NCI-H524 (cell line): ENCODE measurements at regions not wholly inside any gene's neighbourhood (a gene's known extent, or its start where the extent isn't known, plus 50 kb on each side); places are given as distances from the start of the nearest gene placed in this dataset.

Experiments
- DNase-seq, 2 experiments: peaks; one replicate each; lab custom pipeline; 2025; lab: John Stamatoyannopoulos, UW

- DNase-seq = no peak
Measured at GRCh38 chr6:150537893-150538292, 61.8 kb upstream of the PLEKHG1 start.

DNA sequence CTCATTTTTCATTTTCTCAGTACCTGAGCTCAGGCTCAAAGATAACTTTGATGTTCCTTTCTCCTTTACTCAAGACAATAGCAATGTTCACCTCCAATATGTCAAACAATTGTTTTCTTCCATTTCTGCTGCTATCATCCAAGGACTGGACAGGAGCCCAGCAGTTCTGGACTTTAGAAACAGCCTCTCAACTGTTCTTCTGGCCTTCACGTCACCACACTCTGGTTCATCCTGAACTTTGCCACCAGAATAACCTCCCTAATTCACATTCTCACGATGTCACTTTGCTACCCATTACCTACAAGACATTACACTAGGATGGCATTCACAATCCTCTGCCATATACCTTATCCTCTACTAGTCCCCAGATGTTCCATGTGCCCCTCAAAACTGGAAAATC lies 60.6 kb upstream of the PLEKHG1 start:
- DNase-seq = no peak

DNA sequence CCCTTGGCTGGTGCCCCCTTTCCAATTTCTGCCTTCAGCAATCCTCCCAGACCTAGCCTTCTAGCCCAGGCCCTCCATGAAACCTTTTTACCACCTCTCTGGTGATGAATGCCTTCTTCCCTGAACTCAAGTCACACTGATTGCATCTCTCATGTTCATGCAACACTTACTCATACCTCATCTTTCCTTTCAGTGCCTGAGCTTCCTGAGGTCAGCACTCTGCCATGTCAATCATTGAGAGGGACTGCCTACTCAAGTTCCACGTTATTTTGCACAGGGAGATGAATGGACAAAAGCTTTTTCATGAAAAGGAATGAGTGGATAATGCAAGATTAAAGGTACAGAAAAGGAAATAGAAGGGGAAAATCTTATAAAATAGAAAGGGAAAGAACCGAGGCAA lies 60.1 kb upstream of the PLEKHG1 start:
- no peak for DNase-seq

- no peak for DNase-seq
Measured at GRCh38 chr6:150541576-150541975, 58.1 kb upstream of the PLEKHG1 start.

DNA sequence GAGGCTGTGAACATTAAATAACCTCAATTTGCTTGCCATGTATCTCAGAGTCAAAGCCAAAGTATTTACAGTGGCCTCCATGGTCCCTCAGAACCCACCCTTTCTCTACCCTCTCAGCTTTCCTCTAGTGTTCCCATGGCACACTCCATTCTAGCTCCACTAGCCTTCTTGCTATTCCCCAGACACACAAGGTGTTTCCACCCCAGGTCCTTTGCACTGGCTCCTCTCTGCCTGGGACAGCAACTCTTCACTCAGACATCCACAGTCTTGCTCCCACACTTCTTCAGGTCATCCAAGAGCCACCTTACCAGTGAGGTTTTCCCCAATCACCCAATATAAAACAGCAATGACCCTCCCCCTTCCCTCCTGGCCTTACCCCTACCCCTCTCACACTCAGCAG lies 56.5 kb upstream of the PLEKHG1 start:
- no peak for DNase-seq

DNA sequence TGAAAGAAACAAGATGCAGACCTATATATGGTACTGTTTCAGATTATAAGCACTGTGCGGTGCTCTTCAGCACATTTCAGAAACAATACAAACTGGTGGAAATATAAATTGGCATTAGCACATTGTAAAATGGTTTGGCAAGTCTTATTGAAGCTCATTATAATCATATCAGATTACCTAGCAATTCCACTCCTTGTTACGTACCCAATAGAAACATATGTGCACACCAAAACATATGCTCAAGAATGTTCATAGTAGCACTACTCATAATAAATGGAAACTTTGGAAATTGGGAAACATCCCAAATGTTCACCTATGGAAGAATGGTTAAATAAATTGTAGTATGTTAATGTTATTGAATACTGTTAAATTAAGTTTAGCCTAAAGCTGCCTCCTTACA lies 54.9 kb upstream of the PLEKHG1 start:
- peak in 1 of 2 experiments; percentile 30 for DNase-seq

DNA sequence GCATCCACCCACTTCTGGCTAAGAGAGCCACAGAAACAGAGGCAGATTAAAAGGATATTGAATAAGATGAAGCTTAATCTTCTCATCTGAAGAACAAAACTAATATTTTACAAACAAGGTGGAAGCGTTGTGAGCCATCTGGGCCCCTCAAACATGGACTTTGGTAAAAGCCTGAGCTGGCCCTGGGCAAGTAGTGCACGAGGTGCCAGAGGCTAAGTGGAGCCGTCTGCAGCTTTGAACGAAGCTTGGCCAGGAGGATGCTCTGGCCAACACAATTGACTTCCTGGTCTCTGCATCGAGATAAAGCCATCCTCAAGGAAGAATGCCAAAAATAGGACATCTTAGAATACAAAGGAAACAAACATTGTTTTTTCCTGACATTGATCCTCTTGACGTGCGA lies 53.2 kb upstream of the PLEKHG1 start:
- peak; percentile 15 to 60 for DNase-seq

GRCh38 chr6:150547502-150548222 lies 52.0 kb upstream of the PLEKHG1 start:
- no peak for DNase-seq

DNA sequence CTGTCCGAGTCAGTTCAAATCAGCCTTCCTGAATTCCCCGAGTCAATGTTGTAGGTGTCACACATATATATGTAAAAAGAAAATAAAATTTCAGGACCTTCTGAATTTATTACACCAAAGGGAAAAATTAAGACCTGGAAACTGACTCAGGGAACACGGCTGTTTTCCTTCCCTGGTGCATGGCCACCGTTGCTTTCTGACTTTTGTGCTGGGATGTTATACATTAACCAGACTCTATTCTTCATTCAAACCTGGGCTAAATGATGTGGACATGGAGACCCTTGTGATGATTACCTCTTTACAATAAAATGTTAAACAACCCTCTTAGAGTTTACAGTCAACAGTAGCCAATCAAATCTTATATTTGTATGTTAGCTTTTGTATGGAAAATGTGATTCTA lies 51.4 kb upstream of the PLEKHG1 start:
- DNase-seq = no peak

DNA sequence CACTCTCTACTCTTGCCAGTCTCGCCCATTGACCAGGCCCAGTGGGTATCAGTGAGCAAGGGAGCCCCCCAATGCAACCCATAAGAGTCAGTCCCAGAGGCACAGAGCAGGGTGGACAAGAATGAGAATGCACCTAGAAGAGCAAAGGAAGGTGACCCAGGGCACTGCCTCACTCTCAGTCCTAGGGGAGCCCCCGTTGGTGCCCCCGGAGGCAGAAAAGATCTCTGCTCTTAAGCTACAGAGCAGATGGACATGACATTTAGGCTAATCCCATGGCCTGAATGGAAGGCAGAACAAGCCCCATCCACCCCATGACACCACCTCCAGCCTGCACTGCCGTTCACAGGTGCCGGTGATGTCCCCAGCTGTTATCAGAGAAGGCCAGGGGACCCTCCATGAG lies 50.7 kb upstream of the PLEKHG1 start:
- peak in 1 of 2 experiments; percentile 34 for DNase-seq

- no peak for DNase-seq
Measured at GRCh38 chr6:150549674-150550101, 50.0 kb upstream of the PLEKHG1 start.
